ENCODE measurements at regions not wholly inside any gene's neighbourhood (a gene's known extent, or its start where the extent isn't known, plus 50 kb on each side); places are given as distances from the start of the nearest gene placed in this dataset.

DNA sequence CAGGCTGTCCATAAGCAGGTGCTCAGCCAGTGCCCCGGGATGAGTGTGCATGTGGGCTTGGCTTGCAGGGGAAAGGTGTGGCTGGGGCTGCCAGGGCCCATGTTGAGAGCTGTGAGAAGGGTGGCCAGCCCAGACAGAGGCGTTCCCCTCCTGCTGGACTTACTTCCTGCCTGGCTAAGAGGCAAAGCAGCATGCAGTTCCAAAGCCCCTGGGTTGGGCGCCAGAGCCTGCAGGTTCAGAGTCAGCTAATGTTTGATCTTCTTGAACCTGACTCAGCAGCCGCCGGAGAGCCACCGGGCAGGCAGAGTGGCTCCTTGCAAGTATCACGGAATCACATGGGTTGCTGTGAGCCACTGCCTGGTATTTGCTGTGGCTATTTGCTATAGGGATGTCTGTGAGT lies 168.4 kb upstream of the MAP1B start:
- no peak for TF ChIP-seq POLR2A (IDR thresholded peaks at IDR 0.05; ENCODE audit: low read length)
- TF ChIP-seq, protein P1, sequence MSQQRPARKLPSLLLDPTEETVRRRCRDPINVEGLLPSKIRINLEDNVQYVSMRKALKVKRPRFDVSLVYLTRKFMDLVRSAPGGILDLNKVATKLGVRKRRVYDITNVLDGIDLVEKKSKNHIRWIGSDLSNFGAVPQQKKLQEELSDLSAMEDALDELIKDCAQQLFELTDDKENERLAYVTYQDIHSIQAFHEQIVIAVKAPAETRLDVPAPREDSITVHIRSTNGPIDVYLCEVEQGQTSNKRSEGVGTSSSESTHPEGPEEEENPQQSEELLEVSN (IDR thresholded peaks at IDR 0.05; ENCODE audit: borderline replicate concordance, low read depth) = no peak
- no peak for TF ChIP-seq EP300 (IDR thresholded peaks at IDR 0.05)
- TF ChIP-seq, protein P2, sequence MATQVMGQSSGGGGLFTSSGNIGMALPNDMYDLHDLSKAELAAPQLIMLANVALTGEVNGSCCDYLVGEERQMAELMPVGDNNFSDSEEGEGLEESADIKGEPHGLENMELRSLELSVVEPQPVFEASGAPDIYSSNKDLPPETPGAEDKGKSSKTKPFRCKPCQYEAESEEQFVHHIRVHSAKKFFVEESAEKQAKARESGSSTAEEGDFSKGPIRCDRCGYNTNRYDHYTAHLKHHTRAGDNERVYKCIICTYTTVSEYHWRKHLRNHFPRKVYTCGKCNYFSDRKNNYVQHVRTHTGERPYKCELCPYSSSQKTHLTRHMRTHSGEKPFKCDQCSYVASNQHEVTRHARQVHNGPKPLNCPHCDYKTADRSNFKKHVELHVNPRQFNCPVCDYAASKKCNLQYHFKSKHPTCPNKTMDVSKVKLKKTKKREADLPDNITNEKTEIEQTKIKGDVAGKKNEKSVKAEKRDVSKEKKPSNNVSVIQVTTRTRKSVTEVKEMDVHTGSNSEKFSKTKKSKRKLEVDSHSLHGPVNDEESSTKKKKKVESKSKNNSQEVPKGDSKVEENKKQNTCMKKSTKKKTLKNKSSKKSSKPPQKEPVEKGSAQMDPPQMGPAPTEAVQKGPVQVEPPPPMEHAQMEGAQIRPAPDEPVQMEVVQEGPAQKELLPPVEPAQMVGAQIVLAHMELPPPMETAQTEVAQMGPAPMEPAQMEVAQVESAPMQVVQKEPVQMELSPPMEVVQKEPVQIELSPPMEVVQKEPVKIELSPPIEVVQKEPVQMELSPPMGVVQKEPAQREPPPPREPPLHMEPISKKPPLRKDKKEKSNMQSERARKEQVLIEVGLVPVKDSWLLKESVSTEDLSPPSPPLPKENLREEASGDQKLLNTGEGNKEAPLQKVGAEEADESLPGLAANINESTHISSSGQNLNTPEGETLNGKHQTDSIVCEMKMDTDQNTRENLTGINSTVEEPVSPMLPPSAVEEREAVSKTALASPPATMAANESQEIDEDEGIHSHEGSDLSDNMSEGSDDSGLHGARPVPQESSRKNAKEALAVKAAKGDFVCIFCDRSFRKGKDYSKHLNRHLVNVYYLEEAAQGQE (IDR thresholded peaks at IDR 0.05) = no peak

Measured in A549 (cell line).